AG09319 (cell line): ENCODE measurements at regions not wholly inside any gene's neighbourhood (a gene's known extent, or its start where the extent isn't known, plus 50 kb on each side); places are given as distances from the start of the nearest gene placed in this dataset.

Experiments
- DNase-seq: peaks from one replicate; pipeline ENCODE4 v3.0.0-alpha.2; 2010; ENCODE audit warnings: low read depth; ENCODE audit errors: extremely low read depth
- TF ChIP-seq, protein P1 (sequence below): IDR thresholded peaks from 2 replicates; pipeline ENCODE4 v1.5.1; 2011; ENCODE audit warnings: low read depth, mild to moderate bottlenecking, inconsistent platforms, low read length, moderate library complexity

DNA sequence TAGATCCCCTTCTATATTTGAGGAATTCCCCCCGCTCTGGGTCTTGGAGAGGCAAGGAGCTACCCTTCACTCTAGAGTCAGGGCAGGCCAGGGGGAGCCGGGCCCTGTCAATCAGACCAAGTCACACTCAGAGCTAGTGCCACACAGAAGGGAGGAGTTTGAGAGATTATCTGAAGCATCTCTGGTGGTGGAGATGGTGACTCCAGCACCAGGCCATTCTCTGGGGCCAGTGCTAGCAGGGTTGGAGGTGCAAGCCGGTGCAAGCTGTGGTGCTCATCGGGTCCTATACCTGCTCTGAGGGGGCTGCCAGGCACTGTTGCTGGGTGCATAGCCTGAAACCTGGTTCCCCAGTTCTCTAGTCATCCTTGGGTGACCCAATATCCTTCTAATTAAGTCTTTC, 201.2 kb downstream of the COPRS start:
- DNase-seq, result no peak
- TF ChIP-seq, protein P1, sequence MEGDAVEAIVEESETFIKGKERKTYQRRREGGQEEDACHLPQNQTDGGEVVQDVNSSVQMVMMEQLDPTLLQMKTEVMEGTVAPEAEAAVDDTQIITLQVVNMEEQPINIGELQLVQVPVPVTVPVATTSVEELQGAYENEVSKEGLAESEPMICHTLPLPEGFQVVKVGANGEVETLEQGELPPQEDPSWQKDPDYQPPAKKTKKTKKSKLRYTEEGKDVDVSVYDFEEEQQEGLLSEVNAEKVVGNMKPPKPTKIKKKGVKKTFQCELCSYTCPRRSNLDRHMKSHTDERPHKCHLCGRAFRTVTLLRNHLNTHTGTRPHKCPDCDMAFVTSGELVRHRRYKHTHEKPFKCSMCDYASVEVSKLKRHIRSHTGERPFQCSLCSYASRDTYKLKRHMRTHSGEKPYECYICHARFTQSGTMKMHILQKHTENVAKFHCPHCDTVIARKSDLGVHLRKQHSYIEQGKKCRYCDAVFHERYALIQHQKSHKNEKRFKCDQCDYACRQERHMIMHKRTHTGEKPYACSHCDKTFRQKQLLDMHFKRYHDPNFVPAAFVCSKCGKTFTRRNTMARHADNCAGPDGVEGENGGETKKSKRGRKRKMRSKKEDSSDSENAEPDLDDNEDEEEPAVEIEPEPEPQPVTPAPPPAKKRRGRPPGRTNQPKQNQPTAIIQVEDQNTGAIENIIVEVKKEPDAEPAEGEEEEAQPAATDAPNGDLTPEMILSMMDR, result no peak

DNA sequence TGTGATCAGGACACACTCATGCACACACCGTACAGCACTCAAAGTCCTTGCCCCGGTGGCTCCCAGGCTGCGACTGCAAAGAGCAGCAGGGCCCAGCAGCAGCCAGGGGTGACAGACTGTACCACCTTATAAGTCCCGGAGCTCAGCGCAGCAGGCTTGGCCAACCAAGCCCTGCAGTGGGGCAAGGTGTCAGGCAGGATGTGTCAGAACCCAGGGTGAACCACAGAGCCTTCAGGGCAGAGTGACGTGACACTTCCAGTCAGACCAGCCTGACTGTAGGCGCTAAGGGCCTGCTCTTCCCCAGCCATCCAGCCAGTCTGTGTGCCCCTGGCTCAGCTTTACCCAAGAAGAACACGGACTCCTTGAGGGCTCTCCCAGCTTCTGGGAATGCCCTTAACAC, 204.1 kb downstream of the COPRS start:
- DNase-seq, result no peak
- TF ChIP-seq, protein P1, result no peak

DNA sequence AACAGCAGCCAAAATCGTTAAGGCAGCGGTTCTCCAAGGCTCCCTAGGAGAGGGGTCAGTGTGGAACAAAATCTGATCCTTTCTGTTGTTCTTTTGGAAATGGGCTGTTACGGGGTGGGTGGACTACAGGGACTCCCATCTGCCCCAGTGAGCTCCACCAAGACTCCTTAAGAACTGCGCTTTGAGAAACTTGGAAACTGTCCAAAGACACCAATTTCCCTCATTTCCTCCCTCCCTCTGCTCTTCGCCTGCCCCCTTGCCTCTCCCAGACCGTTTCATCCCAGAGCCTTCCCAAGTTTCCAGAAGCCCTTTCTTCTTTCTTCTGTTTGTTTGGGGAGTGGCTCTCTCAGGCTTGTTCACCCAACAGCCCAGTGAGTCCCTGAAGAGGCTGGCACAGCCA, 205.4 kb downstream of the COPRS start:
- no peak for DNase-seq
- TF ChIP-seq, protein P1, result no peak

DNA sequence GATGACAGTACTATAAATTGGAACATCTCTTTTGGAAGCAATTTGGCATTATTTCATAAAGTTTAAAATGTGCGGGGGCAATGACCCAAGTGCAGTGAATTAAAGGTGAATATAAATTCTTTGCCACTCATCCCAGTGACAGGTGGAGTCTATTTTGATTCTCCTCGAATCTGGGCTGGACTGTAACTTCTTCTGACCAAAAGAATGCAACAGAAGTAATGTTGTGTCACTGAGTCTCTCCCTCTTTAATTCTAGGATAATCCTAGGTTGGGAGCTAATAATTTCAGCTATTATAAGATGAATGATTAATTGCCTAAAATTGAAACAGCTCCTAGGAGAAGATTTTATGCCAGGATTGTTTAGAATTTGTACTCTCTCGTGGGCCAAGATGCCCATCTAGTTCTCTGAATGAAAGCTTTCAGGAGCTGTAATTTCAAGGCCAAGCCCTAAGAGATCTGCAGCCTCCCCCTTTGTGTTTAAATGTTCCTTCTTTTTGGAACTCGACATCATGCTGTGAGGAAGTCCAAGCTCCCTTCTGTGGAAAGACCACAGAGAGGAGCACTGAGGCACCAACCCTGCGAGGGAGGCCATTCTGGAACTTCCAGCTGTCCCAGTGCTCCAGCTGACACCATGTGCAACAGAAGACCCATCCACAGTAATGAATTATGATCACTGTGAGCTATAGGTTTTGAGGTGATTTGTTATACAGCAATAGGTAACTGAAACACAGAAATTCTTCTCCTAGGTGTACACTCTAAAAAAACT, 208.1 kb downstream of the COPRS start:
- DNase-seq, result no peak
- TF ChIP-seq, protein P1, result no peak

DNA sequence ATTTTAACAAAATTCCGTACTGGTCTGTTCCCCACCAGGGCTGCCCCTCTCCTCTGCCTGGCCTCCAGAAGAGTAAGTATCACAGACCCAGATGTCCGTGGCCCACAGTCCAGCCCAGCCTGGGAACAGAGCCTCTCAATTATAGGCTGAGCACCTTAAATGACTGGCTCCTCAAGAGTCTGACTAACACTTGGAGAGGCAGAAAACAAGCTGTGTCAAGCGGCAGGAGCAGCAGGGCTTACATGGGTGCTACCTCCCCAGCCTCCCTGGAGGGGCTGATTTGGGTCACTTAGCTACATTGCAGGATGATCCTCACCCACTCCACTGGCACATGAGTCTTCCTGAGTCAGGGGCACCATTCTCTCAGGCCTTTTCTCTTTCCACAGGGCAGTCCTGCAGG, 209.7 kb downstream of the COPRS start:
- no peak for DNase-seq
- TF ChIP-seq, protein P1, result no peak

DNA sequence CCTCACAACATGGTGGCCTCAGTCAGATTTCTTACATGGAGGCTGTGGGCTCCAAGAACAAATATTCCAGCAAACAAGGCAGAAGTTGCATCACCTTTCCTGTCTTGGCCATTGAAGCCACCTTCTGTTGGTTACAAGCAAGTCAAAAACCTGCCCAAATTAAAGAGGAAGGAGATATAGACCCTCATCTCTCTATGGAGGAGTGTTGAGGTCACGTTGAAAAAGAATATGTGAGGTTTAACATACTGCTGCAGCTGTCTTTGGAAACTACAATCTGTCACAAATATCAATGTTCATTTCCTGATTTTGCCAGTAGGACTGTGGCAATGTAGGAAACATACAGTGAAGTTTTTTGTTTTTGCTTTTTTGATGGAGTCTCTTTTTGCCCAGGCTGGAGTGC, 211.4 kb downstream of the COPRS start:
- DNase-seq, result no peak
- TF ChIP-seq, protein P1, result no peak

DNA sequence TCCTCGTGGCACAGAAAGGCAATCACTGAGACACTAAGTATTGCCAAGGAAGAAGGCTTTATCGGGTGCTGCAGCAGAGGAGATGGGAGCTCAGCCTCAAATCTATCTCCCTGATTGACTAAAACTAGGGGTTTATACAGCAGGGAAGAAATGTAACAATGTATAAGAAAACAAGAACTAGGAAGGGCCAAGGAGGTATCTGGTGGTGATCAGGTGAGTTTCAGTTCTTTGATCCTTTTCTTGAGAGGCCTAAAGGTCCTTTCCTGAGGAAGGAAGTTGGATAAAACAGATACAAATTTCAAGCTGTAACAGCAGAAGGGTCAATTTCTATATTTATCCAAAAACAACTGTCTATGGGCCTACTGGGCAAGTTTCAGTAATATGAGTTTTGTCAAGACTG, 212.4 kb downstream of the COPRS start:
- DNase-seq, result no peak
- TF ChIP-seq, protein P1, result no peak
